HS-27A (cell line): ENCODE measurements at regions not wholly inside any gene's neighbourhood (a gene's known extent, or its start where the extent isn't known, plus 50 kb on each side); places are given as distances from the start of the nearest gene placed in this dataset.

Source experiments
- DNase-seq: peaks from one replicate; pipeline ENCODE4 v3.0.0-alpha.2; 2012; ENCODE audit warnings: low read depth, missing footprints

GRCh38 chr5:61828856-61829255 is 477.1 kb upstream of the KIF2A start:
- no peak for DNase-seq

- DNase-seq = no peak
Measured at GRCh38 chr5:61831736-61832135, 474.3 kb upstream of the KIF2A start.

- no peak for DNase-seq
Measured at GRCh38 chr5:61837788-61838187, 468.2 kb upstream of the KIF2A start.

GRCh38 chr5:61840361-61840760 is 465.6 kb upstream of the KIF2A start:
- DNase-seq = no peak

- no peak for DNase-seq
Measured at GRCh38 chr5:61842840-61843239, 463.2 kb upstream of the KIF2A start.

- DNase-seq = no peak
Measured at GRCh38 chr5:61850696-61851095, 455.3 kb upstream of the KIF2A start.

- no peak for DNase-seq
Measured at GRCh38 chr5:61854531-61854930, 451.5 kb upstream of the KIF2A start.

GRCh38 chr5:61860978-61861377 is 445.0 kb upstream of the KIF2A start:
- DNase-seq = no peak

- DNase-seq = peak; percentile 35
Measured at GRCh38 chr5:61866930-61867329, 439.1 kb upstream of the KIF2A start.

GRCh38 chr5:61869333-61869732 is 436.7 kb upstream of the KIF2A start:
- no peak for DNase-seq

GRCh38 chr5:61878471-61878870 is 427.5 kb upstream of the KIF2A start:
- no peak for DNase-seq

GRCh38 chr5:61881821-61882487 is 424.1 kb upstream of the KIF2A start:
- no peak for DNase-seq

- DNase-seq = no peak
Measured at GRCh38 chr5:61882901-61883500, 423.0 kb upstream of the KIF2A start.

- no peak for DNase-seq
Measured at GRCh38 chr5:61884252-61884855, 421.7 kb upstream of the KIF2A start.

- DNase-seq = no peak
Measured at GRCh38 chr5:61886214-61886613, 419.8 kb upstream of the KIF2A start.

GRCh38 chr5:61887271-61887670 is 418.7 kb upstream of the KIF2A start:
- DNase-seq = no peak

- no peak for DNase-seq
Measured at GRCh38 chr5:61894046-61894445, 412.0 kb upstream of the KIF2A start.

- DNase-seq = no peak
Measured at GRCh38 chr5:61896811-61897210, 409.2 kb upstream of the KIF2A start.

- DNase-seq = no peak
Measured at GRCh38 chr5:61897251-61897650, 408.8 kb upstream of the KIF2A start.

- no peak for DNase-seq
Measured at GRCh38 chr5:61901997-61902396, 404.0 kb upstream of the KIF2A start.

- no peak for DNase-seq
Measured at GRCh38 chr5:61904730-61905129, 401.3 kb upstream of the KIF2A start.

- no peak for DNase-seq
Measured at GRCh38 chr5:61905613-61906012, 400.4 kb upstream of the KIF2A start.

- no peak for DNase-seq
Measured at GRCh38 chr5:61906820-61907219, 399.2 kb upstream of the KIF2A start.

- no peak for DNase-seq
Measured at GRCh38 chr5:61907995-61908394, 398.0 kb upstream of the KIF2A start.
